ENCODE measurements at regions not wholly inside any gene's neighbourhood (a gene's known extent, or its start where the extent isn't known, plus 50 kb on each side); places are given as distances from the start of the nearest gene placed in this dataset.

- POLR2A ChIA-PET: no interaction called here
These were observed 141.6 kb upstream of the KBTBD8 start for GRCh38 chr3:66856533-66856932.

More at GRCh38 chr3:66856533-66856932, 141.6 kb upstream of the KBTBD8 start:
- no peak for DNase-seq (ENCODE audit: low read depth, low spot score)
- Histone ChIP-seq H4K20me1 (replicated peaks; ENCODE audit: control insufficient read depth, extremely low read depth, insufficient read depth, low read length) (no peaks in the 10 kb centered on the region), H3K9me1 (replicated peaks; ENCODE audit: control insufficient read depth, extremely low read depth, insufficient read depth, low read length) (no peaks in the 10 kb centered on the region), H2AFZ (ENCODE audit: low read depth, low read length) (no peak overlapping the region), H3K4me1 (ENCODE audit: control insufficient read depth, extremely low read depth, insufficient read depth, low read length) (no peaks in the 10 kb centered on the region), H3K36me3 (ENCODE audit: control insufficient read depth in 2 of 2, extremely low read depth in 1 of 2, insufficient read depth in 2 of 2, low read length in 2 of 2) (no peaks in the 10 kb centered on the region), H3K27ac (ENCODE audit: insufficient read depth, low read depth, low read length) (no peak overlapping the region), H3K4me3 (replicated peaks in 1 of 3; ENCODE audit: insufficient read depth in 1 of 3, low read depth in 1 of 3, low read length in 3 of 3) (no peak overlapping the region), H3K4me2 (ENCODE audit: insufficient read depth, low read length) (no peak overlapping the region), H3K9ac (replicated peaks; ENCODE audit: extremely low read depth, insufficient read depth, low read length) (no peak overlapping the region), H3K27me3 (ENCODE audit: control insufficient read depth in 2 of 2, insufficient read depth in 2 of 2, low read length in 2 of 2) (no peaks in the 10 kb centered on the region), H3K9me3 (replicated peaks; ENCODE audit: control insufficient read depth, insufficient read depth, low read length) (no peaks in the 10 kb centered on the region), H3K79me2 (ENCODE audit: control insufficient read depth, insufficient read depth, low read length) (no peaks in the 10 kb centered on the region)
- intact Hi-C loops (cut with micrococcal nuclease) (no loop called here), dilution Hi-C loops (cut with MboI; ENCODE audit: extremely low pct_ligation_motif_present, low sequenced_read_pairs) (no loop called here)
- CTCF ChIA-PET: no interaction called here
- TF ChIP-seq MAX (IDR thresholded peaks at IDR 0.05; ENCODE audit: insufficient read depth, insufficient read length) (no peak), POLR2A (IDR thresholded peaks at IDR 0.05; ENCODE audit: low read depth, low read length) (no peak), POLR2AphosphoS5 (IDR thresholded peaks at IDR 0.05; ENCODE audit: insufficient read depth, low read depth, low read length) (no peak), FOS (IDR thresholded peaks at IDR 0.05; ENCODE audit: borderline replicate concordance, insufficient read depth, low read length) (no peak), JUN (IDR thresholded peaks at IDR 0.05; ENCODE audit: borderline replicate concordance, insufficient read depth, insufficient read length, low read depth) (no peak), MYC (IDR thresholded peaks at IDR 0.05; ENCODE audit: low read depth, low read length) (no peak), CTCF (IDR thresholded peaks at IDR 0.05; ENCODE audit: extremely low read depth in 1 of 2, insufficient read depth in 1 of 2, low read depth in 1 of 2, low read length in 2 of 2) (no peak), GATA2 (IDR thresholded peaks at IDR 0.05; ENCODE audit: insufficient read depth, insufficient read length, low read depth, low read length) (no peak), EZH2 (IDR thresholded peaks at IDR 0.05; ENCODE audit: borderline replicate concordance, low read depth, low read length, severe bottlenecking) (no peak)
- no TSS peak for BruUV-seq (replicated peaks)
- FAIRE-seq: no peak

Data from endothelial cell of umbilical vein (primary cell).